ENCODE measurements at regions not wholly inside any gene's neighbourhood (a gene's known extent, or its start where the extent isn't known, plus 50 kb on each side); places are given as distances from the start of the nearest gene placed in this dataset.

DNA sequence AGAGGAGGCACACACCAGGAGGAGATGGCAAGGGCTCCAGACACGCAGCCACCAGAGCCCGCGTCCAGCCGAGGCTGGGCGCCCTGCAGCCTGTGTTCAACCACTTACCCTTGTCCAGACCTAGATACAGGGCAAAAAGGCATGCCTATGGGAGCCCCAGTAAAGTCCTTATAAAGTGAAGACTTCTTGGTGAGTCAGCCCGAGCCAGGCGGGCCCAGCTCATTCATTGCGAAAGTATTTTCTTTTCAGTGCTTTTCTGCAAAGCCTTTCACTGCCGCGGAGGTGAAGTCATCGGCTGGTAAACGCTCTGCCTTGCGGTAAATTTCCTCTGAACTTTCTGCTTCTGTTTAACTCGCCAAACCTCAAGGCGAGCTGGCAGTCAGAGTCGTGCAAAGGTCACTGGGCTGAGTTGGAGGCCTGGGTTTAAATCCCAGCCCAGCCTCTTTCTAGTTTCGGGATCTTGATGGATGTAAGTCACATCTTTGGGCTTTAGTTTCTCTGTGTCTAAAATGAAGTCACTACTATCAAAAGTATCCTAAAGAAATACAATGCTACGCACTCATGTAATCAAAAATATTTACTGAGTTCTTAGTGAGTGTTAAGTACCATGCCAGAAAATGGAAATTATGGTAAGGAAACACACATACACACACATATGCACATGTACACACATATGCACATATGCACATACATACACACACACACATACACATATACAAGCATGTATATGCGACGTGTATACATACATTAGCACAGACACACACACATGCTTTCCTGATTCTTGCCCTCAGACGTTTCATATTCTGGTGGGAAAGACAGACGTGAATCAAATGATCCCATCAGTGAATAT lies 54.7 kb upstream of the IFFO2 start (continued):
- TF ChIP-seq, protein P1, sequence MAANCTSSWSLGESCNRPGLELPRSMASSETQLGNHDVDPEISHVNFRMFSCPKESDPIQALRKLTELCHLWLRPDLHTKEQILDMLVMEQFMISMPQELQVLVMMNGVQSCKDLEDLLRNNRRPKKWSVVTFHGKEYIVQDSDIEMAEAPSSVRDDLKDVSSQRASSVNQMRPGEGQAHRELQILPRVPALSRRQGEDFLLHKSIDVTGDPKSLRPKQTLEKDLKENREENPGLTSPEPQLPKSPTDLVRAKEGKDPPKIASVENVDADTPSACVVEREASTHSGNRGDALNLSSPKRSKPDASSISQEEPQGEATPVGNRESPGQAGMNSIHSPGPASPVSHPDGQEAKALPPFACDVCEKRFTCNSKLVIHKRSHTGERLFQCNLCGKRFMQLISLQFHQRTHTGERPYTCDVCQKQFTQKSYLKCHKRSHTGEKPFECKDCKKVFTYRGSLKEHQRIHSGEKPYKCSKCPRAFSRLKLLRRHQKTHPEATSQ (CRISPR knock-in tag; IDR thresholded peaks at IDR 0.05; ENCODE audit: borderline replicate concordance): no peak; the same call in 1 of the 2 replicates
- TF ChIP-seq ATM (IDR thresholded peaks at IDR 0.05; ENCODE audit: borderline replicate concordance): no peak
- TF ChIP-seq EZH2 (conservative IDR thresholded peaks at IDR 0.05; ENCODE audit: low read depth, low read length): no peak
- TF ChIP-seq, protein P2, sequence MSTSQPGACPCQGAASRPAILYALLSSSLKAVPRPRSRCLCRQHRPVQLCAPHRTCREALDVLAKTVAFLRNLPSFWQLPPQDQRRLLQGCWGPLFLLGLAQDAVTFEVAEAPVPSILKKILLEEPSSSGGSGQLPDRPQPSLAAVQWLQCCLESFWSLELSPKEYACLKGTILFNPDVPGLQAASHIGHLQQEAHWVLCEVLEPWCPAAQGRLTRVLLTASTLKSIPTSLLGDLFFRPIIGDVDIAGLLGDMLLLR (CRISPR knock-in tag; IDR thresholded peaks at IDR 0.05): no peak
- no peak for TF ChIP-seq ZNF709 (CRISPR knock-in tag; IDR thresholded peaks at IDR 0.05)
- no peak for TF ChIP-seq ZNF607 (CRISPR knock-in tag; IDR thresholded peaks at IDR 0.05; ENCODE audit: borderline replicate concordance)
- no peak for TF ChIP-seq KAT2B (IDR thresholded peaks at IDR 0.05; ENCODE audit: borderline replicate concordance, low read depth, low read length)
- TF ChIP-seq ZNF768 (CRISPR knock-in tag; IDR thresholded peaks at IDR 0.05): no peak
- TF ChIP-seq IRX3 (CRISPR knock-in tag; IDR thresholded peaks at IDR 0.05; ENCODE audit: borderline replicate concordance, low read depth): no peak
- no peak for TF ChIP-seq HDAC6 (IDR thresholded peaks at IDR 0.05; ENCODE audit: low read depth, low read length)
- TF ChIP-seq SIN3A (IDR thresholded peaks at IDR 0.05; ENCODE audit: borderline replicate concordance, low read depth, low read length): no peak
- no peak for TF ChIP-seq ZNF563 (CRISPR knock-in tag; IDR thresholded peaks at IDR 0.05)
- TF ChIP-seq, protein P3, sequence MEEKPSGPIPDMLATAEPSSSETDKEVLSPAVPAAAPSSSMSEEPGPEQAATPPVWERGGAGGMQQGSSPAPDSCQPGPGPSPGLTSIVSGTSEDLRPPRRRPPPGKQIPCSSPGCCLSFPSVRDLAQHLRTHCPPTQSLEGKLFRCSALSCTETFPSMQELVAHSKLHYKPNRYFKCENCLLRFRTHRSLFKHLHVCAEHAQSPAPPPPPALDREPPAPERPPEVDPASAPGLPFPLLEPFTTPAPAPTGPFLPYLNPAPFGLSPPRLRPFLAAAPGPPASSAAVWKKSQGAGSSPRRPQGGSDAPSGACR (CRISPR knock-in tag; IDR thresholded peaks at IDR 0.05): no peak
- no peak for TF ChIP-seq ZNF235 (CRISPR knock-in tag; IDR thresholded peaks at IDR 0.05; ENCODE audit: borderline replicate concordance)
- TF ChIP-seq, protein P4, sequence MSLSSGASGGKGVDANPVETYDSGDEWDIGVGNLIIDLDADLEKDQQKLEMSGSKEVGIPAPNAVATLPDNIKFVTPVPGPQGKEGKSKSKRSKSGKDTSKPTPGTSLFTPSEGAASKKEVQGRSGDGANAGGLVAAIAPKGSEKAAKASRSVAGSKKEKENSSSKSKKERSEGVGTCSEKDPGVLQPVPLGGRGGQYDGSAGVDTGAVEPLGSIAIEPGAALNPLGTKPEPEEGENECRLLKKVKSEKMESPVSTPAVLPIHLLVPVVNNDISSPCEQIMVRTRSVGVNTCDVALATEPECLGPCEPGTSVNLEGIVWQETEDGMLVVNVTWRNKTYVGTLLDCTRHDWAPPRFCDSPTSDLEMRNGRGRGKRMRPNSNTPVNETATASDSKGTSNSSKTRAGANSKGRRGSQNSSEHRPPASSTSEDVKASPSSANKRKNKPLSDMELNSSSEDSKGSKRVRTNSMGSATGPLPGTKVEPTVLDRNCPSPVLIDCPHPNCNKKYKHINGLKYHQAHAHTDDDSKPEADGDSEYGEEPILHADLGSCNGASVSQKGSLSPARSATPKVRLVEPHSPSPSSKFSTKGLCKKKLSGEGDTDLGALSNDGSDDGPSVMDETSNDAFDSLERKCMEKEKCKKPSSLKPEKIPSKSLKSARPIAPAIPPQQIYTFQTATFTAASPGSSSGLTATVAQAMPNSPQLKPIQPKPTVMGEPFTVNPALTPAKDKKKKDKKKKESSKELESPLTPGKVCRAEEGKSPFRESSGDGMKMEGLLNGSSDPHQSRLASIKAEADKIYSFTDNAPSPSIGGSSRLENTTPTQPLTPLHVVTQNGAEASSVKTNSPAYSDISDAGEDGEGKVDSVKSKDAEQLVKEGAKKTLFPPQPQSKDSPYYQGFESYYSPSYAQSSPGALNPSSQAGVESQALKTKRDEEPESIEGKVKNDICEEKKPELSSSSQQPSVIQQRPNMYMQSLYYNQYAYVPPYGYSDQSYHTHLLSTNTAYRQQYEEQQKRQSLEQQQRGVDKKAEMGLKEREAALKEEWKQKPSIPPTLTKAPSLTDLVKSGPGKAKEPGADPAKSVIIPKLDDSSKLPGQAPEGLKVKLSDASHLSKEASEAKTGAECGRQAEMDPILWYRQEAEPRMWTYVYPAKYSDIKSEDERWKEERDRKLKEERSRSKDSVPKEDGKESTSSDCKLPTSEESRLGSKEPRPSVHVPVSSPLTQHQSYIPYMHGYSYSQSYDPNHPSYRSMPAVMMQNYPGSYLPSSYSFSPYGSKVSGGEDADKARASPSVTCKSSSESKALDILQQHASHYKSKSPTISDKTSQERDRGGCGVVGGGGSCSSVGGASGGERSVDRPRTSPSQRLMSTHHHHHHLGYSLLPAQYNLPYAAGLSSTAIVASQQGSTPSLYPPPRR (CRISPR knock-in tag; IDR thresholded peaks at IDR 0.05; ENCODE audit: borderline replicate concordance): no peak; the same call in 1 of the 2 replicates
- no peak; the same call in 1 of the 2 replicates for TF ChIP-seq ZNF510 (CRISPR knock-in tag; IDR thresholded peaks at IDR 0.05; ENCODE audit: low read depth)
- TF ChIP-seq ZNF737 (CRISPR knock-in tag; IDR thresholded peaks at IDR 0.05; ENCODE audit: borderline replicate concordance): no peak
- peak; percentile 46; the same call in 1 of the 2 replicates for TF ChIP-seq MIER3 (CRISPR knock-in tag; IDR thresholded peaks at IDR 0.05; ENCODE audit: borderline replicate concordance)
- peak; percentile 24; the same call in 1 of the 2 replicates for TF ChIP-seq FOXK1 (CRISPR knock-in tag; IDR thresholded peaks at IDR 0.05; ENCODE audit: borderline replicate concordance, low read depth)
- no peak for TF ChIP-seq ZNF713 (CRISPR knock-in tag; IDR thresholded peaks at IDR 0.05)
- TF ChIP-seq, protein P5, sequence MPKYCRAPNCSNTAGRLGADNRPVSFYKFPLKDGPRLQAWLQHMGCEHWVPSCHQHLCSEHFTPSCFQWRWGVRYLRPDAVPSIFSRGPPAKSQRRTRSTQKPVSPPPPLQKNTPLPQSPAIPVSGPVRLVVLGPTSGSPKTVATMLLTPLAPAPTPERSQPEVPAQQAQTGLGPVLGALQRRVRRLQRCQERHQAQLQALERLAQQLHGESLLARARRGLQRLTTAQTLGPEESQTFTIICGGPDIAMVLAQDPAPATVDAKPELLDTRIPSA (CRISPR knock-in tag; IDR thresholded peaks at IDR 0.05; ENCODE audit: borderline replicate concordance): no peak

Measured in HepG2 (cell line).